ENCODE measurements at regions not wholly inside any gene's neighbourhood (a gene's known extent, or its start where the extent isn't known, plus 50 kb on each side); places are given as distances from the start of the nearest gene placed in this dataset.
A peak's percentile ranks its signal among the peaks of the same experiment; 100 is the strongest.
"Not testable (repeated sequence)": the region's sequence is repeated elsewhere in the genome, so short reads cannot be mapped to it uniquely, and the experiment has no call there.

GRCh38 chr1:221858818-221859611, 117.1 kb upstream of the DUSP10 start:
- no peaks in the 10 kb centered on the region for H3K36me3 ChIP-seq (replicated peaks in 1 of 2; ENCODE audit: control insufficient read depth in 1 of 2, insufficient read depth in 2 of 2, low read length in 1 of 2)
- H3K9me3 ChIP-seq = no peaks in the 10 kb centered on the region
- DNase-seq = no peak
- H3K9me2 ChIP-seq = no peaks in the 10 kb centered on the region
- H3K4me2 ChIP-seq = no peak overlapping the region
- H4K20me1 ChIP-seq (ENCODE audit: insufficient read depth) = no peaks in the 10 kb centered on the region
- 0 out of 2 replicates have a peak, but pooled peaks have one; percentile 9 for TF ChIP-seq PBX3 (IDR thresholded peaks at IDR 0.05)
- TF ChIP-seq NFIC (IDR thresholded peaks at IDR 0.05; ENCODE audit: borderline replicate concordance) = peak; percentile 66
- peak; percentile 6; the same call in 1 of the 2 replicates for TF ChIP-seq JUND (IDR thresholded peaks at IDR 0.05)
- TF ChIP-seq FOSL2 (IDR thresholded peaks at IDR 0.05; ENCODE audit: borderline replicate concordance, low read depth) = 0 out of 2 replicates have a peak, but pooled peaks have one; percentile 43
- no peak for TF ChIP-seq MEF2A (IDR thresholded peaks at IDR 0.05; ENCODE audit: borderline replicate concordance, low read depth)
- H3K9ac ChIP-seq = no peak overlapping the region
- peaks cover 3% of the 10 kb centered on the region for H3F3A ChIP-seq (replicated peaks; ENCODE audit: insufficient read depth)
- no peak overlapping the region for H3K4me3 ChIP-seq (ENCODE audit: low read depth in 2 of 2, low read length in 1 of 2)
- no peaks in the 10 kb centered on the region for H3K79me2 ChIP-seq (ENCODE audit: insufficient read depth)
- no peak overlapping the region for H2AFZ ChIP-seq (ENCODE audit: low read depth)
- WGBS (ENCODE audit: low lambda C conversion rate) = 80% methylated on average over 3 of the region's 3 CpGs
- POLR2A ChIA-PET = no interaction called here
- H3K4me1 ChIP-seq (ENCODE audit: control insufficient read depth in 1 of 2, insufficient read depth in 2 of 2, low read depth in 1 of 2, low read length in 1 of 2) = no peaks in the 10 kb centered on the region
- H3K27me3 ChIP-seq (ENCODE audit: insufficient read depth) = no peaks in the 10 kb centered on the region
- CTCF ChIA-PET = interaction anchor here (0.9 to 1.4 kb wide), 2 partner anchors 116 to 606 kb away, joined by 3 read pairs; no protein-coding TSS in a partner anchor
- peak overlapping the region in 1 of 2 experiments; percentile 18; a peak in 1 of 4 replicates for H3K27ac ChIP-seq (ENCODE audit: low read depth in 2 of 2, low read length in 1 of 2)

- H3K9me2 ChIP-seq; H3K27me3 ChIP-seq (ENCODE audit: insufficient read depth); H3K27ac ChIP-seq (ENCODE audit: low read depth in 2 of 2, low read length in 1 of 2); H3K4me1 ChIP-seq (ENCODE audit: control insufficient read depth in 1 of 2, insufficient read depth in 2 of 2, low read depth in 1 of 2, low read length in 1 of 2); CTCF ChIA-PET; H4K20me1 ChIP-seq (ENCODE audit: insufficient read depth); H3K9ac ChIP-seq; H3K9me3 ChIP-seq; H3K36me3 ChIP-seq (replicated peaks in 1 of 2; ENCODE audit: control insufficient read depth in 1 of 2, insufficient read depth in 2 of 2, low read length in 1 of 2); H2AFZ ChIP-seq (ENCODE audit: low read depth); H3K79me2 ChIP-seq (ENCODE audit: insufficient read depth); DNase-seq; H3K4me2 ChIP-seq; H3F3A ChIP-seq (replicated peaks; ENCODE audit: insufficient read depth); H3K4me3 ChIP-seq (ENCODE audit: low read depth in 2 of 2, low read length in 1 of 2); POLR2A ChIA-PET: not testable (repeated sequence)
- peak; percentile 51 for TF ChIP-seq CTCF (IDR thresholded peaks at IDR 0.05)
- WGBS (ENCODE audit: low lambda C conversion rate) = 68% methylated on average over 4 of the region's 4 CpGs
Observed at GRCh38 chr1:221857094-221857444, 115.2 kb upstream of the DUSP10 start.
